HCT116 (cell line): ENCODE measurements at regions not wholly inside any gene's neighbourhood (a gene's known extent, or its start where the extent isn't known, plus 50 kb on each side); places are given as distances from the start of the nearest gene placed in this dataset.

Experiments
- ATAC-seq: fragments of 200-7000 bp; cut with Tn5 transposase; 2 replicates; pipeline ENCODE4 v1.9.1; 2020; ENCODE audit warnings: mild to moderate bottlenecking, moderate library complexity
- BruUV-seq: library from RNA; stranded (reverse); fragments of 400-500 nt; replicated peaks from 2 replicates; lab custom pipeline; 2021; lab: Mats Ljungman, UMichigan
- CTCF ChIA-PET: fragments of 300-600 bp; sonication (Branson Sonifier 250); formaldehyde crosslinking; loops from one replicate; lab custom pipeline; 2021; ENCODE audit warnings: antibody characterized with exemption; lab: Charles Lee
- POLR2A ChIA-PET: fragments of 300-600, 350-600 bp; sonication (Branson Sonifier 250); formaldehyde crosslinking; loops from one replicate; lab custom pipeline; 2021; ENCODE audit warnings: antibody characterized with exemption; lab: Charles Lee
- RAD21 ChIA-PET, 2 experiments: fragments of 300-600 bp; sonication (Branson Sonifier 250); formaldehyde crosslinking; loops; one replicate each; lab custom pipeline; 2023; ENCODE audit warnings: low total read pairs in 2 of 2; ENCODE audit not compliant: uncharacterized antibody in 2 of 2, unreplicated experiment in 2 of 2, low non-redundant PET in 1 of 2; lab: Charles Lee
- DNase-seq: peaks from one replicate; pipeline ENCODE4 v3.0.0-alpha.2; 2010; ENCODE audit warnings: low read depth, low spot score
- H2AFZ ChIP-seq: fragments of 200-600 bp; shearing (Covaris generic), sonication (generic); 2 replicates; pipeline ENCODE4 v1.6.1; 2017; ENCODE audit warnings: low read depth, mixed run types, mixed read lengths, antibody characterized with exemption, low read length; ENCODE audit not compliant: poor library complexity, severe bottlenecking
- H3K27ac ChIP-seq: 2 replicates; pipeline ENCODE4 v1.5.1; 2012; ENCODE audit warnings: low read depth, low read length
- H3K27me3 ChIP-seq: fragments of 200-600 bp; sonication (generic); 2 replicates; pipeline ENCODE4 v1.6.1; 2016; ENCODE audit warnings: mixed run types, low read length, mixed read lengths; ENCODE audit not compliant: insufficient read depth
- H3K36me3 ChIP-seq, 2 experiments: fragments of 200-500 bp in 1 of 2; fragments of 200-600 bp in 1 of 2; sonication (Bioruptor generic) in 1 of 2; sonication (generic) in 1 of 2; 2 replicates each; pipeline versions ENCODE4 v1.5.1 to v1.6.1; 2014 to 2016; ENCODE audit warnings: low read length in 2 of 2, inconsistent platforms in 1 of 2, mixed read lengths in 1 of 2, mixed run types in 1 of 2; ENCODE audit not compliant: insufficient read depth in 2 of 2, control insufficient read depth in 1 of 2
- H3K4me1 ChIP-seq, 2 experiments: fragments of 200-600 bp in 1 of 2; sonication (generic) in 1 of 2; 2 replicates each; pipeline versions ENCODE4 v1.5.1 to v1.6.1; 2012 to 2017; ENCODE audit warnings: low read length in 2 of 2, inconsistent platforms in 1 of 2, mild to moderate bottlenecking in 1 of 2, mixed read lengths in 1 of 2, mixed run types in 1 of 2, moderate library complexity in 1 of 2; ENCODE audit not compliant: insufficient read depth in 2 of 2, control insufficient read depth in 1 of 2
- H3K4me2 ChIP-seq: fragments of 200-600 bp; sonication (generic); 2 replicates; pipeline ENCODE4 v1.6.1; 2017; ENCODE audit warnings: mixed run types, low read length, mixed read lengths
- H3K4me3 ChIP-seq, 2 experiments: fragments of 200-600 bp in 1 of 2; sonication (generic) in 1 of 2; replicated peaks in 1 of 2; 2 replicates each; pipeline ENCODE4 v1.5.1; 2011 to 2016; ENCODE audit warnings: low read length in 2 of 2, control low read depth in 1 of 2, low read depth in 1 of 2, mild to moderate bottlenecking in 1 of 2, mixed read lengths in 1 of 2, mixed run types in 1 of 2
- H3K79me2 ChIP-seq: fragments of 200-600 bp; sonication (generic); 2 replicates; pipeline ENCODE4 v1.6.1; 2017; ENCODE audit warnings: mild to moderate bottlenecking, mixed run types, low read length, moderate library complexity, mixed read lengths; ENCODE audit not compliant: insufficient read depth
- H3K9ac ChIP-seq: fragments of 200-600 bp; sonication (generic); 2 replicates; pipeline ENCODE4 v1.6.1; 2016; ENCODE audit warnings: low read length, mixed read lengths
- H3K9me2 ChIP-seq: fragments of 200-600 bp; sonication (generic), shearing (Covaris generic); 2 replicates; pipeline ENCODE4 v1.6.1; 2017; ENCODE audit warnings: mixed run types, mild to moderate bottlenecking, moderate library complexity; ENCODE audit not compliant: insufficient read depth
- H3K9me3 ChIP-seq, 2 experiments: fragments of 200-500 bp in 1 of 2; fragments of 200-600 bp in 1 of 2; sonication (Bioruptor generic) in 1 of 2; sonication (generic) in 1 of 2; 2 replicates each; pipeline ENCODE4 v1.6.1; 2014 to 2017; ENCODE audit warnings: low read length in 2 of 2, mixed read lengths in 2 of 2, inconsistent platforms in 1 of 2, low read depth in 1 of 2, mild to moderate bottlenecking in 1 of 2, mixed run types in 1 of 2, moderate library complexity in 1 of 2; ENCODE audit not compliant: control insufficient read depth in 1 of 2, insufficient read depth in 1 of 2
- H4K20me1 ChIP-seq: fragments of 200-600 bp; sonication (generic), shearing (Covaris generic); 2 replicates; pipeline ENCODE4 v1.6.1; 2017; ENCODE audit warnings: mixed run types, mild to moderate bottlenecking, moderate library complexity; ENCODE audit not compliant: insufficient read depth
- CBX3 ChIP-seq: IDR thresholded peaks from 2 replicates; pipeline ENCODE4 v1.6.1; 2012; ENCODE audit warnings: low read depth
- CEBPB ChIP-seq: IDR thresholded peaks from 2 replicates; pipeline ENCODE4 v1.6.1; 2012; ENCODE audit warnings: low read depth
- CTCF ChIP-seq, 3 experiments: fragments of 200-600 bp in 1 of 3; sonication (generic) in 1 of 3; IDR thresholded peaks in 2 of 3; conservative IDR thresholded peaks in 1 of 3; 2 replicates each; pipeline ENCODE4 v1.5.1; 2012 to 2017; ENCODE audit warnings: low read depth in 2 of 3, low read length in 2 of 3, antibody characterized with exemption in 1 of 3, borderline replicate concordance in 1 of 3, control low read depth in 1 of 3, mild to moderate bottlenecking in 1 of 3, mixed read lengths in 1 of 3, mixed run types in 1 of 3, moderate library complexity in 1 of 3; ENCODE audit not compliant: insufficient read depth in 1 of 3
- ELF1 ChIP-seq: IDR thresholded peaks from 2 replicates; pipeline ENCODE4 v1.6.1; 2012; ENCODE audit warnings: low read depth, borderline replicate concordance
- EZH2 ChIP-seq: fragments of 200-600 bp; sonication (generic); IDR thresholded peaks from 2 replicates; pipeline ENCODE4 v1.6.1; 2017; ENCODE audit warnings: antibody characterized with exemption, mixed run types
- FOSL1 ChIP-seq: IDR thresholded peaks from 2 replicates; pipeline ENCODE4 v1.6.1; 2012; ENCODE audit warnings: low read depth
- JUND ChIP-seq: IDR thresholded peaks from 2 replicates; pipeline ENCODE4 v1.6.1; 2012
- POLR2AphosphoS5 ChIP-seq: IDR thresholded peaks from 2 replicates; pipeline ENCODE4 v1.6.1; 2011; ENCODE audit warnings: mild to moderate bottlenecking, low read depth, low read length, moderate library complexity
- SIN3A ChIP-seq: IDR thresholded peaks from 2 replicates; pipeline ENCODE4 v1.6.1; 2012; ENCODE audit warnings: low read depth
- SP1 ChIP-seq: IDR thresholded peaks from 2 replicates; pipeline ENCODE4 v1.6.1; 2012; ENCODE audit warnings: low read depth
- SRF ChIP-seq: IDR thresholded peaks from 2 replicates; pipeline ENCODE4 v1.6.1; 2012; ENCODE audit warnings: low read depth
- TCF7L2 ChIP-seq: IDR thresholded peaks from 2 replicates; pipeline ENCODE4 v1.7.0; 2011; ENCODE audit warnings: borderline replicate concordance, inconsistent platforms; ENCODE audit not compliant: insufficient read depth, insufficient read length; ENCODE audit errors: extremely low read depth
- YY1 ChIP-seq: IDR thresholded peaks from 2 replicates; pipeline ENCODE4 v1.6.1; 2011; ENCODE audit warnings: low read length, low read depth, moderate library complexity, mild to moderate bottlenecking; ENCODE audit not compliant: insufficient replicate concordance; ENCODE audit errors: extremely low read depth
- ZFX ChIP-seq: fragments of 450-650 bp; IDR thresholded peaks from 2 replicates; pipeline ENCODE4 v1.6.1; 2017
- ZNF274 ChIP-seq: fragments of 200-500 bp; sonication (Bioruptor generic); IDR thresholded peaks from 2 replicates; pipeline ENCODE4 v1.6.1; 2014; ENCODE audit warnings: mild to moderate bottlenecking, low read depth, low read length, inconsistent platforms
- intact Hi-C: fragments of 100-400 bp; cut with micrococcal nuclease; formaldehyde crosslinking; loops from 2 replicates; pipeline ENCODE4 v1.10.0; 2022
- TF ChIP-seq, protein P1 (sequence below): IDR thresholded peaks from 2 replicates; pipeline ENCODE4 v1.6.1; 2012
- TF ChIP-seq, protein P2 (sequence below): IDR thresholded peaks from 2 replicates; pipeline ENCODE4 v1.6.1; 2012
- TF ChIP-seq, protein P3 (sequence below): IDR thresholded peaks from 2 replicates; pipeline ENCODE4 v1.6.1; 2011; ENCODE audit warnings: mild to moderate bottlenecking, low read length, moderate library complexity; ENCODE audit not compliant: insufficient replicate concordance; ENCODE audit errors: extremely low read depth

DNA sequence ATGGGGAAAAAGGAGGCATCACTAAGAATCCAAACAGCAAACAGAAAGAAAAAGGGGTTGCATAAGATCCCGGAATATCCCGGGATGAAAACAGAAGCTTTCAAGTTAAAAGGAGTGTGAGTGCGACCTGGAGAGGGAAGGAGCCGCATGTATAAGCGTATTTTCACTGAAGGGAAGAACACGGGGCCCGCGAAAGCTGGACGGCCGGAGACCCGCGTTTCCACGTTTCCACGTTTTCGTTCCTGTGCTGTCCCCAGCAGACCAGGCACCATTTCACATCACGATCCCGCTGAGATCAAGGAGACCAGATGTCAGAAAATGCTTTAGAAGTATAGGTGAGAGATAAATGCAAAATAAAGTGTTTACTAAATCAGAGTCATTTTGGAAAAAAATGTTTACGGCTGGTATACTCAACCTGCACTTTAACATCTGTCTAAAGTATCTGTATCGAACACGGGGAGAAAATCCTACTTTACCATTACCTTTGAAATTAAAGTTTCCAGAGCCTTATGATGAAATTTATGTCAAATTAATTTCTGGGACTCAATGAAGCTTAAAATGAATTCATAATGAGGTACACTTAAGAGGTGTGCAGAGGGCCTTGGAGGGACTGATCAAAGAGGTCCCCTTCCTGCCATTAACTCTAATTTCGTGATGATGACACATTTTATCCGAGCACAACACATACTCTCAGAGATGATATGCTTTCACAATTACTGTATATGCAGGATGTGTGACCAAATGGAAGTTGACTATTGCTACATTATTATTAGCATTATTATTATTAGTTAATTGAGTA is 71.0 kb upstream of the SALL3 start:
- no peak for TF ChIP-seq JUND
- TF ChIP-seq ELF1 = no peak
- TF ChIP-seq SP1 = no peak
- no peak for TF ChIP-seq YY1
- no peak for TF ChIP-seq TCF7L2
- TF ChIP-seq ZFX = no peak
- TF ChIP-seq, protein P1, sequence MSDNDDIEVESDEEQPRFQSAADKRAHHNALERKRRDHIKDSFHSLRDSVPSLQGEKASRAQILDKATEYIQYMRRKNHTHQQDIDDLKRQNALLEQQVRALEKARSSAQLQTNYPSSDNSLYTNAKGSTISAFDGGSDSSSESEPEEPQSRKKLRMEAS = no peak
- TF ChIP-seq, protein P2, sequence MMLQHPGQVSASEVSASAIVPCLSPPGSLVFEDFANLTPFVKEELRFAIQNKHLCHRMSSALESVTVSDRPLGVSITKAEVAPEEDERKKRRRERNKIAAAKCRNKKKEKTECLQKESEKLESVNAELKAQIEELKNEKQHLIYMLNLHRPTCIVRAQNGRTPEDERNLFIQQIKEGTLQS = no peak
- no peak for TF ChIP-seq ZNF274
- no peak for TF ChIP-seq CTCF (IDR thresholded peaks at IDR 0.05 in 2 of 3, conservative IDR thresholded peaks at IDR 0.05 in 1 of 3; ENCODE audit: borderline replicate concordance in 1 of 3, insufficient read depth in 1 of 3, low read depth in 2 of 3, low read length in 2 of 3)
- TF ChIP-seq, protein P3, sequence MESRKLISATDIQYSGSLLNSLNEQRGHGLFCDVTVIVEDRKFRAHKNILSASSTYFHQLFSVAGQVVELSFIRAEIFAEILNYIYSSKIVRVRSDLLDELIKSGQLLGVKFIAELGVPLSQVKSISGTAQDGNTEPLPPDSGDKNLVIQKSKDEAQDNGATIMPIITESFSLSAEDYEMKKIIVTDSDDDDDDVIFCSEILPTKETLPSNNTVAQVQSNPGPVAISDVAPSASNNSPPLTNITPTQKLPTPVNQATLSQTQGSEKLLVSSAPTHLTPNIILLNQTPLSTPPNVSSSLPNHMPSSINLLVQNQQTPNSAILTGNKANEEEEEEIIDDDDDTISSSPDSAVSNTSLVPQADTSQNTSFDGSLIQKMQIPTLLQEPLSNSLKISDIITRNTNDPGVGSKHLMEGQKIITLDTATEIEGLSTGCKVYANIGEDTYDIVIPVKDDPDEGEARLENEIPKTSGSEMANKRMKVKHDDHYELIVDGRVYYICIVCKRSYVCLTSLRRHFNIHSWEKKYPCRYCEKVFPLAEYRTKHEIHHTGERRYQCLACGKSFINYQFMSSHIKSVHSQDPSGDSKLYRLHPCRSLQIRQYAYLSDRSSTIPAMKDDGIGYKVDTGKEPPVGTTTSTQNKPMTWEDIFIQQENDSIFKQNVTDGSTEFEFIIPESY = no peak
- no peak for TF ChIP-seq SRF
- TF ChIP-seq POLR2AphosphoS5 = no peak
- TF ChIP-seq FOSL1 = no peak
- no peak for TF ChIP-seq SIN3A
- TF ChIP-seq CBX3 = no peak
- TF ChIP-seq CEBPB = no peak
- TF ChIP-seq EZH2 = no peak

More for the DNA sequence above, 71.0 kb upstream of the SALL3 start:
- Histone ChIP-seq H3K4me1 (no peaks in the 10 kb centered on the region), H3K36me3 (no peaks in the 10 kb centered on the region), H4K20me1 (no peaks in the 10 kb centered on the region), H3K4me3 (no peak overlapping the region), H3K27ac (no peak overlapping the region), H3K9me2 (no peaks in the 10 kb centered on the region), H3K4me2 (no peak overlapping the region), H3K79me2 (no peaks in the 10 kb centered on the region), H3K9me3 (no peaks in the 10 kb centered on the region), H3K9ac (no peak overlapping the region), H3K27me3 (peaks cover 20% of the 10 kb centered on the region; the same call in 1 of the 2 replicates), H2AFZ (no peak overlapping the region)
- ChIA-PET RAD21 (no interaction called here), POLR2A (no interaction called here), CTCF (no interaction called here)
- no peak for ATAC-seq
- intact Hi-C loops = no loop called here
- DNase-seq = no peak
- no TSS peak for BruUV-seq
